NCI-H1436 treated with DMSO at 0.1 percent for 48 hours (cell line): ENCODE measurements at regions not wholly inside any gene's neighbourhood (a gene's known extent, or its start where the extent isn't known, plus 50 kb on each side); places are given as distances from the start of the nearest gene placed in this dataset.

Experiments used
- DNase-seq: peaks from one replicate; lab custom pipeline; 2025; lab: John Stamatoyannopoulos, UW

- no peak for DNase-seq
Observed at GRCh38 chr1:204736836-204737235, 51.3 kb upstream of the LRRN2 start.

GRCh38 chr1:204738506-204738905 lies 53.0 kb upstream of the LRRN2 start:
- no peak for DNase-seq

- no peak for DNase-seq
Observed at GRCh38 chr1:204740354-204740753, 54.8 kb upstream of the LRRN2 start.

- no peak for DNase-seq
Observed at GRCh38 chr1:204741440-204741839, 55.9 kb upstream of the LRRN2 start.

DNA sequence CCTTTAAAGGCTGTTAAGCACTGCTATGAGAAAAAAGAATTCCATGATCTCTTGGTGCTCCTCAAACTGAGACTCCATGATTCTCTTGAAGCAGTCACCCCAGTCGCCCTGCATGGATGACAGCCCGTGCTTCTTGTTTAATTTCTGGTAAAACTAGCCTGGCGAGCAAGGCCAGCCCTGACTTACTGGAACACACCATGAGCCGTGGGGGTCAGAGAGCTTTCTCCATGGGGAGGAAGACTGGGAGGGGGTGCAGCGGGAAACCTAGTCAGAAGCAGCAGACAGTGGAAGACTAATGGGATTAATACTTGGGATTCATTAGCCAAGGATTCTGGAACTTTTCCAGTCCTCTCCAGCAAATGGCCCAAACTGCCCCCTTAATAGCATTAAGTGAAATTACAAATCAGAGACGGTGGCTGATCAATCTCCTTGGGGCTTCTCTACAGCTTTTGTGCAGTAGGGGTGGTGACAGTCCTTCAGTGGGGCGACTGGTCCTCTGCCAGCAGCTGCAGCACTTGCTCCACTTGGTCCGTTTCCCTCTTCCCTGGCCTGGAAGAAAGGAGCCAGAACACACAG lies 57.2 kb upstream of the LRRN2 start:
- no peak for DNase-seq

GRCh38 chr1:204744107-204744779 lies 58.7 kb upstream of the LRRN2 start:
- no peak for DNase-seq

- peak; percentile 9 for DNase-seq
Observed at GRCh38 chr1:204746838-204747442, 61.4 kb upstream of the LRRN2 start.

- no peak for DNase-seq
Observed at GRCh38 chr1:204751480-204751879, 65.9 kb upstream of the LRRN2 start.

DNA sequence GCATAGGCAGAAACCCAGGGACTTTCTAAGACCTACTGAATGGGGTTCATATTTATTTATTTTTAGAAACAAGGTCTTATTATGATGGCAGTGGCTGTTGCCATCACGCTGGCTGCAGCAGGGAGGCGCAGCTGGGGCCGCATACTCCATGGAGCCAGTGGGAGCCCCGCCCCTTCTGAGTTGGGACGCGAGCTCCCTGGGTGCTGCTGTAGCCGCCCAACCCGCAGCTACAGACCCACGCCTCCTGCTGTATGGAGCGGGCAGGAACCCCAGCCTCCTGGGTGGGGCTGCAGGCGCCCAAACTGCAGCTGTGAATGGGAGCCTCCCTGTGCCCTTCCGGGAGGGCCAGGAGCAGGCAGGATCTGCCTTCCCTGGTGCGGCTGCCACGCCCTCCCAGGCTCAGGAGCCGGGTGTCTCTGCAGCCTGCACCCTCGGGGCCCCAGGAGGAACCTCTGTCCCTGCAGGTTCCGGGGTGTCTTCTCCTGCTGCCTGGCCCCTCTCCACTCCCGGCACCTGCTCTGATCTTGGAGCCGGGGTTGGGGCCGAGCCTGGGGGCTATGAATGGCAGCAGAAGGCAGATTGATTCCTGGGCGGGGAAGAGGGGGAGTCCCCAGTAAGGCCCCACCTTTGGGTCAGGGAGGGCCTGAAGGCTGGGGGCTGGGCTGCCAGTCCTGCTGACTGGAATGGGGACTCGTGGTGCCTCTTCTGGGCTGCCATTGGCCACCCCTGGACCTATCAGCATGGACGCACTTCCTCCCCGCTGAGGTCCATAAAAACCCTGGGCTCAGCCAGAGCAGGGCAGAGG lies 66.5 kb upstream of the LRRN2 start:
- DNase-seq: no peak

- no peak for DNase-seq
Observed at GRCh38 chr1:204752688-204753040, 67.1 kb upstream of the LRRN2 start.

- no peak for DNase-seq
Observed at GRCh38 chr1:204754821-204755220, 69.3 kb upstream of the LRRN2 start.

- no peak for DNase-seq
Observed at GRCh38 chr1:204756349-204756748, 70.8 kb upstream of the LRRN2 start.

DNA sequence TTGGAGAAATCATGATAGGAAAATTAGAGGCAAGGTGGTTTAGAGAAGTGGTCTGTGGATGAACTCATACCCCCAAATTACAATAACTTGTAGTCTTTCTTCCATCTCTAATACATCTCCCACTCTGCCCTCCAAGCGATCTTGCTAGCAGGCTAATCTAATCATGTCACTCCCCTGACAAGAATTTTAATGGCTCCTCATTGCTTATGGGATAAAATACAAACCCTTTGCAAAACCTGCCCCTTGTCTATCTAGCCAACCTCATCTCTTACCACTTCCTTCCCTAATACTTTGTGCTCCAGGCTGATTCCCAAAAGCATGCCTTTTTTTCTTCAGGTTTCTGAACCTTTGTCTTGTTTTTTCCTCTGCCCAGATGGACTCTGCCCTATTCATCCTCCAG lies 71.3 kb upstream of the LRRN2 start:
- no peak for DNase-seq

GRCh38 chr1:204758601-204759000 lies 73.1 kb upstream of the LRRN2 start:
- no peak for DNase-seq

- DNase-seq: no peak
Observed at GRCh38 chr1:204760350-204760749, 74.8 kb upstream of the LRRN2 start.

GRCh38 chr1:204760757-204761156 lies 75.2 kb upstream of the LRRN2 start:
- DNase-seq: no peak

GRCh38 chr1:204763773-204764427 lies 78.4 kb upstream of the LRRN2 start:
- no peak for DNase-seq

- DNase-seq: no peak
Observed at GRCh38 chr1:204769997-204770396, 84.5 kb upstream of the LRRN2 start.

GRCh38 chr1:204771358-204771757 lies 85.8 kb upstream of the LRRN2 start:
- DNase-seq: no peak

DNA sequence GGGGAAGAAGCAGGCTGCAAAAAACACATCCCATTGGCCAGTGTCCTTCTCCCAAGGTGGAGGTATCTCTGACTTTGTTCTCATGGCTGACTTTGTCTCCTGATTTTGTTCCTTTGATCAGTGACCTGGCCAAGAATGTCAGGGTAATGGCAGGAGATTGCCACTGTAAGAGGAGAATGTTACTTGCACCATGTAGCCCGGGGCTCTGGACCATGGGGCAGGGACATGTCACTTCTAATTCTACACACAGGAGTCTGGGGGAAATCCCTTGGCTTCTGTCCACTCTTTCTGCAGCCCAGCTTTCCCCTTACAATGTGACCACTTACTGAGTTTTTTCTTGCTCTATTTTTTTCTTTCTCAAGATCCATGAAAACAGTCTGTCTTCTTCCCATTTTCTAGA lies 87.7 kb upstream of the LRRN2 start:
- DNase-seq: no peak

GRCh38 chr1:204775546-204775945 lies 90.0 kb upstream of the LRRN2 start:
- DNase-seq: no peak

- no peak for DNase-seq
Observed at GRCh38 chr1:204777591-204777990, 92.1 kb upstream of the LRRN2 start.
